Mucosa of stomach (tissue), 1 donor: ENCODE measurements at regions not wholly inside any gene's neighbourhood (a gene's known extent, or its start where the extent isn't known, plus 50 kb on each side); places are given as distances from the start of the nearest gene placed in this dataset.
A peak's percentile ranks its signal among the peaks of the same experiment; 100 is the strongest.

ENCODE experiments used
- H3K27me3 ChIP-seq: one replicate; pipeline ENCODE4 v1.7.0; 2013; ENCODE audit warnings: mild to moderate bottlenecking, low read length; ENCODE audit not compliant: control insufficient read depth, insufficient read depth
- H3K36me3 ChIP-seq: one replicate; pipeline ENCODE4 v1.7.0; 2013; ENCODE audit warnings: low read length; ENCODE audit not compliant: control insufficient read depth, insufficient read depth
- H3K4me1 ChIP-seq: one replicate; pipeline ENCODE4 v1.7.0; 2013; ENCODE audit warnings: mild to moderate bottlenecking, low read length; ENCODE audit not compliant: control insufficient read depth, insufficient read depth
- H3K4me3 ChIP-seq: one replicate; pipeline ENCODE4 v1.7.0; 2013; ENCODE audit warnings: low read length
- H3K9ac ChIP-seq: one replicate; pipeline ENCODE4 v1.7.0; 2013; ENCODE audit warnings: mild to moderate bottlenecking, low read length, moderate library complexity
- H3K9me3 ChIP-seq: one replicate; pipeline ENCODE4 v1.7.0; 2013; ENCODE audit warnings: mild to moderate bottlenecking, low read length, moderate library complexity; ENCODE audit not compliant: control insufficient read depth
- donor health status: Pancreatic carcinoma.

DNA sequence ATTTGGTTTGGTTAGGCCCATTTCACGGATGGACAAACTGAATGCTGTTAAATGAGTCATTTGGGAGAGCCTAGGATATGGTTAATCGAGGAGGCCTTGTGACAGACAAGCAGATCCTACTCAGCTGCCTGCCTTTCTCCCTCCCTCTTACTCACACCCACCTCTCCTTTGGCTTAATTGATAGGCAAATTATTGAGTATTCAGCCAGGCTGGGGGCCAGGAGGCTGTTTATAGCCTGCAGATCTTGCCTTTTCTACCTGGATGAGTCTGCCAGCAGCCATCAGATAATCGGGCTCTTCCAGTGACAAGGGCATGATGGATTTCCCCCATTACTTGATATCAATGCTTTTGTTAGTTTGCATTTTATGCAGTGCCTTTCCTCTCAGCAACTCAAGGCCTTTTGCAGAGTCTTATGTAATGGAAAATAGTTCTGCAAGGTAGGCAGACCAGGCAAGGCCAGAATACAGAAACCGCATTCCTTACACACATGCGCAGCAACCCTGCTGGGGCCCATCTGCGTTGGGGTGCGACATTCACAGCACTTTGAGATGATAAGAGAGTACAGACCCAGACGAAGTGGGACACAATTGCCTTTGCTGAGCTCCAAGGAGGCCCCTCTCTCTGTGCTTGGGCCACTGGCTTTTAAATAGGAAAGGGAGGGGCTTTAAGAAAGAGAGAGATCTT lies 96.2 kb upstream of the ATP6AP2 start:
- Histone ChIP-seq H3K4me1 (no peaks in the 10 kb centered on the region), H3K4me3 (no peak overlapping the region), H3K9me3 (no peaks in the 10 kb centered on the region), H3K36me3 (no peaks in the 10 kb centered on the region), H3K27me3 (no peaks in the 10 kb centered on the region), H3K9ac (no peak overlapping the region)

DNA sequence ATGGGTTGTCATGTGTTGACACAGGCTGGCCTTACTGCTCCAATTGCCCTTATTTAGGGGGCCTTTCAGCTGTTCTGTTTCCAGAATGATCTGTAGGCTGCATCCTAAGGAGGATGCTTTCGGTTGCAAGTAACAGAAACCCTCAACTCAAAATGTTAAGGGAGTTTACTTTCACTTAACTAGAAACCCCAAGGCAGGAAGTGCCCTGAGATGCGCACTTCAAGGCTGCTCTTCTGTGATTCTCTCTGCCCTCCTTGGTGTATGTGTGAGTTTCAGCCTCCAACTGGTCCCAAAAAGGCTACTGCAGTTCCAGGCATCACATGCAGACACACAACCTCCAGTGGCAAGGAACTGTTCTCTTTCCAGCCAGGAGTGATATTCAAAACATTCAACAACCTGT lies 97.3 kb upstream of the ATP6AP2 start:
- H3K9me3 ChIP-seq: no peaks in the 10 kb centered on the region
- no peaks in the 10 kb centered on the region for H3K4me1 ChIP-seq
- H3K9ac ChIP-seq: no peak overlapping the region
- H3K27me3 ChIP-seq: no peaks in the 10 kb centered on the region
- no peak overlapping the region for H3K4me3 ChIP-seq
- H3K36me3 ChIP-seq: no peaks in the 10 kb centered on the region

DNA sequence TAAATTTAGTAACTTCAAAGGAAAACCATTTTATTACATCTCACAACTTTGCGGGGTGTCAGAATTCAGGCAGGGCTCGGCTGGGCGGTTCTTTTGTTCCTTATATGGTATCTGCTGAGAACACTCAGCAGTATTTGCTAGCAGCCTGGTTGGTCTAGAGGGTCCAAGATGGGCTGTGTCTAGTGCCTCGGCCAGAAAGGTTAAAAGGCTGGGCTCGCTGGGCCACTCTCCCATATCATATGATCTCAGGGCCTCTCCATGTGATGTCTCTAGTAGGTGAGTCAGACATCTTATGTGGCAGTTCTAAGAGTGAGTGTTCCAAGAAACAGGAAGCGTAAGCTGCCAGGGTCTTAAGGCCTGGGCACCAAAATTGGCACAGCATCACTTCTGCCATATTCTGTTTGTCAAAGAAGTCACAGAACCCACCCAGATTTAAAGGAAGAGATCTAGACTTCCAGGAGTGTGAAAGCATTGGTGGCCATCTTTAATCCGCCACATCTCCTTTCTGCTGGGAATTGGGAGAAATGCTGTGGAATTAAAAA lies 100.9 kb upstream of the ATP6AP2 start:
- Histone ChIP-seq H3K4me3 (no peak overlapping the region), H3K36me3 (no peaks in the 10 kb centered on the region), H3K4me1 (no peaks in the 10 kb centered on the region), H3K9ac (no peak overlapping the region), H3K27me3 (no peaks in the 10 kb centered on the region), H3K9me3 (no peaks in the 10 kb centered on the region)

DNA sequence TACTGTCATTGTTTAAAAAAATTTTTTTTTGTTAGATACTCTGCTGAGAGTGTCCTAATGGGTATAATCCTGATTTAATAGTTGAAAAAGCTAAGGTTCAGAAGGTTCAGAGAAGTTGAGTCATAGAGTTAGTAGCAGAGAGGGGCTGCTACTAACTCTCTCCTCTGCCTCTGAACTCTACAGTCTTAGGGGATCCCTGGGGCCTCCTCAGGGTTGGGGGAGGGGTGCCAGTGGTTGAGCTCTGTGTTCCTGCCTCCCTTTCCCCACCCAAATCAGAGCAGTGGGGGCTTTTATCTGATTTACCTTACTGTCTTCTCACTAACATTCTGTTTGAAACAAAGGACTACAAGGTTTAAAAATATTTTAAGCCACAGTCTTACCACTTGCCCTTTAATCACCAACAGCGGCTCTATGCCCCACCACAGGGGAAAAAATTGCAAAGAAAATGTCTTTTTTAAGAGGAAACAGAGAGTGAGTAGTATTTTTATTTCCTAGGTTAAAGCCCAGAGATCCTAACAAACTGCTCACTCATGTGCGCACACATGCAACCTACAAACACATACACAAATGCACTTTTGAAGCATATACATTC lies 102.2 kb upstream of the ATP6AP2 start:
- H3K4me3 ChIP-seq: no peak overlapping the region
- H3K27me3 ChIP-seq: no peaks in the 10 kb centered on the region
- no peaks in the 10 kb centered on the region for H3K36me3 ChIP-seq
- H3K4me1 ChIP-seq: no peaks in the 10 kb centered on the region
- H3K9me3 ChIP-seq: no peaks in the 10 kb centered on the region
- no peak overlapping the region for H3K9ac ChIP-seq

DNA sequence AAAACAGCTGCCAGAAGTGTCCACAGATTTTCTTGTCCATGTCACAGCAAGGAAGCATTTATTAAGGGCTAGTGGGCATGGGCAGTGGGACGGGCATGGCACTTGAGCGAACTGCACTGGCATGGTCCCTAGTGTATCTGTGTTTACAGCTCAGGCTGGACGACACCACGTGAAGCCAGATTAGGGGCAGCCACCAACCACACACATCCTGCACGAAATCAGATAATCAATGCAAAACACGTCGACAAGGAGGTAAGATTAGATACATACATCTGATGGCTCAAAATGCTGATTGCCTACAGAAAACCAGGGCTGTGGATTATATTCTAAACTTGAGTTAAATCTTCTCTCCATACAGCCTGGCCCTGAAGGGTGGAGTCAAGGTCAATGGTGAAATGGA lies 103.8 kb upstream of the ATP6AP2 start:
- no peaks in the 10 kb centered on the region for H3K9me3 ChIP-seq
- H3K4me1 ChIP-seq: no peaks in the 10 kb centered on the region
- H3K9ac ChIP-seq: no peak overlapping the region
- H3K36me3 ChIP-seq: no peaks in the 10 kb centered on the region
- no peak overlapping the region for H3K4me3 ChIP-seq
- H3K27me3 ChIP-seq: no peaks in the 10 kb centered on the region

DNA sequence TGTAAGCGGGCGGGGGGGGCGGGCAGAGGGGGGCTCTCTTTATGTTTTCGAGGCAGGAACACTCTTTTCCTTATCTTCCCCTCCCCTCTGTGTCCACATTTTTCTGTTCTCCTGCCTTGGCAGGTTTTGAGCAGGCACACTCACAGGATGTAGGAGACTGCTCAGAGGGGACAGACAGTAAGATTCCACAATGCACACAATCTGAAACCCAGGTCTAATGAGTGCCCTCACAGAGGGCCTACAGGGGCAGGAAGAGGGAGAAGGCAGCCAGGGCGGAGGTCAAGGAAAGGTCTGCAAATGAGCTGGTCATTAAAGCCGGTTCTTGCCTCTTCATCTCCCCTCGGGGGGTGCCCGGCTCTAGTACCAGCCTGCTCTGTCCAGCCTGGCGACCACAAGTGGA lies 106.1 kb upstream of the ATP6AP2 start:
- Histone ChIP-seq H3K36me3 (no peaks in the 10 kb centered on the region), H3K9ac (no peak overlapping the region), H3K27me3 (no peaks in the 10 kb centered on the region), H3K9me3 (no peaks in the 10 kb centered on the region), H3K4me3 (no peak overlapping the region), H3K4me1 (no peaks in the 10 kb centered on the region)

DNA sequence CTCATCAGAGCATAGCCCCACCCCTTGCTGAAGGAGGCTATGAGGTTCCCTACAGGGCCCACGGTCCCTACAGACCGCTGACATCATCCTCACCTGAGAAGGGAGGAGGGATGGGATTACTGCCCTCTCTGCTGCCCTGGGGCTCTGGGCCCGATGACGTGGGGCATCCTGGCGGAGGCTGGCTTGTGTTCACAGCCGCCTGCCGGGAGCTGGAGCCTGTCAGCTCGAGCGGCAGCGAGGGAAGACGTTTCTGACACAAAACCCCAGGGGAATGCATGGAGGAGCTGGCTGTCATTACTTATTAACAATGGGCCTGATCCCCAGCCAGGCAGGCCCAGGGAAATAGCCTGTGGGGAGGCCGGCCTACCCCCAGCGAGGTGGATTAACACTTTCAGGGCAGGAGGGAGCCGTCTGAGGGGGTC lies 106.6 kb upstream of the ATP6AP2 start:
- Histone ChIP-seq H3K36me3 (no peaks in the 10 kb centered on the region), H3K27me3 (no peaks in the 10 kb centered on the region), H3K4me1 (no peaks in the 10 kb centered on the region), H3K4me3 (no peak overlapping the region), H3K9ac (no peak overlapping the region), H3K9me3 (no peaks in the 10 kb centered on the region)

DNA sequence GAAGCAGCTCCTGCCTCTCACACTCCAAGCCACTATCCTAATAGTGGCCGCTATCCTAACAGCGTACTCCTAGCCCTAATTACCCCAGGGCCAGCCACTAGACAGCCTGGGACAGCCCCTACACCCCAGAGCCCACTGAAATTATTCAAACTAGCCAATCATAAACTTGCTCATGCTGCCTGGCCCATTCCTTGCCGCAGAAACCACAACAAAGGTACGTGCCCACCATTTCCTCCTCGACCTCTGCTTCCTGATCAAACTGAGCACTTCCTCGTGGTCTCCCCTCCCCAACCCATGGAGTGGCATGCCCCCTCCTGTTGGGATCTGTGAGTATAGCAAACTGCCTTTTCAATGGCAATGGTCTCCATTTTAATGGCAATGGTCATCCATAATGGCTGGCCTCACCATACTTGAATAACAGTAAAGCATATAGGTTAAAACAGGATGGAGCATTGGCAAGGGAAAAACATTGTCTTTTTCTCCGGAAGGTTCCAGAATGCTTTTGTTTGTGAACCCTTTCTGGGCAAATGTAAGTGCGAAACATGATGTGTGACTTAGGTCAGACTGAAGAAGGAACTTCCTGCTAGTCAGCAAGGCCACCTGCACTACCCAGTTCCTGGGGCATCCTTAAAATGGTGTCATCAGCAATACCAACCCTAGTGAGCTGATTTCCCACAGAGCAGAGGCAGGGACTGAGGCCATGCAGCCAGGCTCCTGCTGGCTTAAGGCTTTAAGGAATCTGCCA lies 107.1 kb upstream of the ATP6AP2 start:
- Histone ChIP-seq H3K9ac (no peak overlapping the region), H3K27me3 (no peaks in the 10 kb centered on the region), H3K9me3 (no peaks in the 10 kb centered on the region), H3K4me3 (no peak overlapping the region), H3K36me3 (no peaks in the 10 kb centered on the region), H3K4me1 (no peaks in the 10 kb centered on the region)

DNA sequence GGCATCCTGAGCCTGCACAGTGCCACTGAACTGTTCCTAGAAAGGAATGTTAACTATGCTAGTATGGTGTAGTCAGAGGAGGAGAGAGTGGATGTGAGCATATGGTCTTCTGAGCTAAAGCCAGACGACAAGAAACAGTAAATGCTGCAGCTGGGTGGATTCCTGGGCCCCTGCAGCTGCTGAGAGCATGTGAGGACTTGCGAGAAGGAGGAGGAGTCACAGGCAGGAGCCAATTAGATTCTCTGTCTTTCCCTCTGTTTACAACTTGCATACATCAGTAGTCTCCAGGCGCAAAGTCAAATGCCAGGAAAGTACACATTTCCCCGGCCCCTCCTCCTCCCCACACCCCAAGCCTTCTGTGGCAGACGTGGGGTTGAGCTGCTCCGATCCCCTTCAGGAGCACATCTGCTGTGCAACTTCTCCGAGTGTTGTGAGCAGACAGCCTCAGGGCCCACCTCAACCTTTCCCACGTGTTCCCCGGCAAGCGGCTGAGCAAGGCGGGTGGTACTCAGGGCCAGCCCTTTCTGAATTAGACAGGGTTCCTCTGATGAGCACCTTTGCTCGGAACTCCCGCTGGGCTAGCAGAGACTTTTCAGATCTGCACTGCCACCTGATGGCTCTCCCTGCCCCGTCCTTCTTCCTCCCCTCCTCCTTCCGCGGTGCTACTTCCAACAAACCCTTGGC lies 108.7 kb upstream of the ATP6AP2 start:
- no peaks in the 10 kb centered on the region for H3K27me3 ChIP-seq
- H3K4me1 ChIP-seq: peaks cover 9% of the 10 kb centered on the region
- no peaks in the 10 kb centered on the region for H3K9me3 ChIP-seq
- H3K4me3 ChIP-seq: no peak overlapping the region
- H3K9ac ChIP-seq: peak overlapping the region; percentile 15
- H3K36me3 ChIP-seq: no peaks in the 10 kb centered on the region

DNA sequence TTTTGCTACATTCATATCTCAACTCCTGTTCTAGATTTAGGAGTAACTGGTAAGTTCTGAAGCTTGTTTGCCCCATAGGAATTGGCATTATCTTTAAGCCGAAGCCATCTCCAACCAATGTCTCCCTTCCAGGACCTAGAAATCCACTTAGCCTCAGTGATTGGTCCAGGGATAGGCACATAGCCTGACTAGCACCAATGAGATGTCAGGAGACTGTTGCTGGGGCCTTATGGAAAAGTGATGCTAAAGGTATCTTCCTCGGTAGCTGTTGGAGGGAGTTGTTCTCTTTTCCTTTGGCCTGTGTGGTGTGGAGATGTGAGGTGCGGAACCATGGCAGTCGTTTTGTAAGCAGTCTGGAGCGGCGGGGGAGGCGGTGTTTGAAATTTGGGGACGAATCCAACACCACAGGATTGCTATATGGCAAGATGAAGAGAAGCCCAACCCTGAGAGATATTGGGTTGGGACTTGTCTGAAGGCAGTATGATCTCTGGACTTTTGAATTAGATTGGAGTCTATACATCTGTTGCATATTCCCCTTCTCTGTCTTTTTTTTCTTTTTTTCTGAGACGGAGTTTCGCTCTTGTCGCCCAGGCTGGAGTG lies 109.8 kb upstream of the ATP6AP2 start:
- H3K9ac ChIP-seq: no peak overlapping the region
- no peak overlapping the region for H3K4me3 ChIP-seq
- no peaks in the 10 kb centered on the region for H3K9me3 ChIP-seq
- no peaks in the 10 kb centered on the region for H3K36me3 ChIP-seq
- H3K27me3 ChIP-seq: no peaks in the 10 kb centered on the region
- H3K4me1 ChIP-seq: peaks cover 9% of the 10 kb centered on the region

DNA sequence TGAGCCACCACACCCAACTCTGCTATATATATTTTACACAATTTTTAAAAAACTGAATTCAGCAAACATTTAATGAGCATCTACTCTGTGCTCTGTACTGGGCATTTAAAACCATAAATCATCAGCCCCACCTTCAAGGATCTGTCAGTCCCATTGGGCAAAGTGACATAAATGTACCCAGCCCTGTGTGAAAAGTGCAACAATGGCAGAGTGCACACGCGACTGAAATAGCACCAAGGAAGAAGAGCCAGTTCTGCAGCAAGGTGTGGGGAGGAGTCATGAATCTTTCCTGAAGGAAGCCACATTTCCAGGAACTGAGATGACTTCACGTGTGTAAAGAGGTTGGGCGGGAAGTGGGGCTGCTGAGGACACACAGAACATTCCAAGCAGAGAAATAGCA lies 111.5 kb upstream of the ATP6AP2 start:
- Histone ChIP-seq H3K36me3 (no peaks in the 10 kb centered on the region), H3K4me3 (no peak overlapping the region), H3K9ac (no peak overlapping the region), H3K9me3 (no peaks in the 10 kb centered on the region), H3K27me3 (no peaks in the 10 kb centered on the region), H3K4me1 (peaks cover 9% of the 10 kb centered on the region)
